Cardiac muscle cell (in vitro differentiated cells and primary cell): ENCODE measurements at regions not wholly inside any gene's neighbourhood (a gene's known extent, or its start where the extent isn't known, plus 50 kb on each side); places are given as distances from the start of the nearest gene placed in this dataset.

Experiments used
- DNase-seq, 2 donors: peaks; one replicate each; pipeline versions ENCODE4 v3.0.0 to v3.0.0-alpha.2; 2010 to 2017; ENCODE audit warnings: low read depth in 1 of 2, low spot score in 1 of 2
- H3K27ac ChIP-seq: fragments of 200-600 bp; sonication (generic); 2 replicates; pipeline ENCODE4 v1.5.1; 2016
- H3K27me3 ChIP-seq: fragments of 200-600 bp; sonication (generic); 2 replicates; pipeline ENCODE4 v1.6.0; 2016; ENCODE audit warnings: control low read depth
- H3K36me3 ChIP-seq: fragments of 200-600 bp; sonication (generic); 2 replicates; pipeline ENCODE4 v1.5.1; 2016; ENCODE audit warnings: control low read depth
- H3K4me1 ChIP-seq: fragments of 200-600 bp; sonication (generic); 2 replicates; pipeline ENCODE4 v1.8.1; 2017; ENCODE audit warnings: low read depth, mild to moderate bottlenecking, mixed run types
- H3K4me3 ChIP-seq: fragments of 200-600 bp; sonication (generic); 2 replicates; pipeline ENCODE4 v1.5.1; 2016; ENCODE audit warnings: mild to moderate bottlenecking
- H3K9me3 ChIP-seq: fragments of 200-600 bp; sonication (generic); 2 replicates; pipeline ENCODE4 v1.5.1; 2017; ENCODE audit warnings: low read depth, mild to moderate bottlenecking, control low read depth
- TF ChIP-seq, protein P1 (sequence below): IDR thresholded peaks from 2 replicates; pipeline ENCODE4 v1.5.1; 2012; ENCODE audit warnings: low read depth, mild to moderate bottlenecking, low read length

- DNase-seq, result no peak
- TF ChIP-seq, protein P1, sequence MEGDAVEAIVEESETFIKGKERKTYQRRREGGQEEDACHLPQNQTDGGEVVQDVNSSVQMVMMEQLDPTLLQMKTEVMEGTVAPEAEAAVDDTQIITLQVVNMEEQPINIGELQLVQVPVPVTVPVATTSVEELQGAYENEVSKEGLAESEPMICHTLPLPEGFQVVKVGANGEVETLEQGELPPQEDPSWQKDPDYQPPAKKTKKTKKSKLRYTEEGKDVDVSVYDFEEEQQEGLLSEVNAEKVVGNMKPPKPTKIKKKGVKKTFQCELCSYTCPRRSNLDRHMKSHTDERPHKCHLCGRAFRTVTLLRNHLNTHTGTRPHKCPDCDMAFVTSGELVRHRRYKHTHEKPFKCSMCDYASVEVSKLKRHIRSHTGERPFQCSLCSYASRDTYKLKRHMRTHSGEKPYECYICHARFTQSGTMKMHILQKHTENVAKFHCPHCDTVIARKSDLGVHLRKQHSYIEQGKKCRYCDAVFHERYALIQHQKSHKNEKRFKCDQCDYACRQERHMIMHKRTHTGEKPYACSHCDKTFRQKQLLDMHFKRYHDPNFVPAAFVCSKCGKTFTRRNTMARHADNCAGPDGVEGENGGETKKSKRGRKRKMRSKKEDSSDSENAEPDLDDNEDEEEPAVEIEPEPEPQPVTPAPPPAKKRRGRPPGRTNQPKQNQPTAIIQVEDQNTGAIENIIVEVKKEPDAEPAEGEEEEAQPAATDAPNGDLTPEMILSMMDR, result no peak
- Histone ChIP-seq H3K4me3 (no peak overlapping the region), H3K27ac (no peak overlapping the region), H3K27me3 (no peaks in the 10 kb centered on the region), H3K4me1 (no peaks in the 10 kb centered on the region), H3K36me3 (no peaks in the 10 kb centered on the region), H3K9me3 (no peaks in the 10 kb centered on the region)
Measured at GRCh38 chr3:5651351-5651750, 463.8 kb downstream of the EDEM1 start.

GRCh38 chr3:5653426-5654143, 466.1 kb downstream of the EDEM1 start:
- no peak overlapping the region for H3K4me3 ChIP-seq
- H3K4me1 ChIP-seq, result no peaks in the 10 kb centered on the region
- no peaks in the 10 kb centered on the region for H3K27me3 ChIP-seq
- H3K36me3 ChIP-seq, result no peaks in the 10 kb centered on the region
- DNase-seq, result no peak
- H3K27ac ChIP-seq, result no peak overlapping the region
- no peaks in the 10 kb centered on the region for H3K9me3 ChIP-seq
- TF ChIP-seq, protein P1, result no peak

DNA sequence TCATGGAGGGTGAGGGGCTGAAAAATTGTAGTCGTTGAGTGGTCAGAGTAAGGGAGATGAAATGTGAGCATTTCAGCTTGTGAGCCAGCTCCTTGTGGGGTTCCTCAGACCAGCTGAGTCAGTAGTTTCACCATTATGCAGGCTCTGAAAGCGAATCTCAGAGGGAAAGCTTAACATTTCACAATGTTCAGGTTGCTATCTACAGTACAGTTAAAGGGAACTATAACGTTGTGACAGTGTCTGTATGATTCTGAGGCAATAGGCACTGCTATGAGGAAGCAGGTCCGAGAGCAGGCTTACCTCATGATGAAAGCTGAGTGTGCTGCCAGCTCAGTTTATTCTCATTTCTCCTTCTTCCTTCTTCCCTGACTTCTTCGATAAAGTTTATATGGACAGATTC, 469.6 kb downstream of the EDEM1 start:
- Histone ChIP-seq H3K9me3 (no peaks in the 10 kb centered on the region), H3K27me3 (no peaks in the 10 kb centered on the region), H3K4me3 (no peak overlapping the region), H3K4me1 (no peaks in the 10 kb centered on the region), H3K36me3 (no peaks in the 10 kb centered on the region), H3K27ac (no peak overlapping the region)
- no peak for DNase-seq
- TF ChIP-seq, protein P1, result no peak

GRCh38 chr3:5663601-5664000, 476.1 kb downstream of the EDEM1 start:
- Histone ChIP-seq H3K27ac (no peak overlapping the region), H3K4me1 (no peaks in the 10 kb centered on the region), H3K27me3 (no peaks in the 10 kb centered on the region), H3K4me3 (no peak overlapping the region), H3K9me3 (no peaks in the 10 kb centered on the region), H3K36me3 (no peaks in the 10 kb centered on the region)
- DNase-seq, result no peak
- TF ChIP-seq, protein P1, result no peak

DNA sequence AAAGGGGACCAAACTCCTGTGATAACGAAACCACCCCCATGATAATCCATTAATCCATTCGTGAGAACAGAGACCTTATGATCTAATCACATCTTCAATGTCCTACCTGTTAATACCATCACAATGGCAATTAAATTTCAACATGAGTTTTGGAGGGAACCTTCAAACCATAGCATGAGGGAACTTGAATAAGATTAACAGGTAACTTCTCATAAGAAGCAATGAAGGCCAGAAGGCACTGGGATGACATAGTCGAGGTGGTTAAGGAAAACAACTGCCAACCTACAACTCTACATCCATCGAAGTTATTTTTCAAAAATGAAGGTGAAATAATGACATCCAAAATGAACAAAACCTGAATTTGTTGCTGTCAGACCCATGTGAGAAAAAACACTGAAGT, 478.9 kb downstream of the EDEM1 start:
- no peaks in the 10 kb centered on the region for H3K4me1 ChIP-seq
- TF ChIP-seq, protein P1, result no peak
- H3K4me3 ChIP-seq, result no peak overlapping the region

More for the DNA sequence above, 478.9 kb downstream of the EDEM1 start:
- no peak overlapping the region for H3K27ac ChIP-seq
- H3K36me3 ChIP-seq, result no peaks in the 10 kb centered on the region
- no peak for DNase-seq
- H3K27me3 ChIP-seq, result no peaks in the 10 kb centered on the region
- no peaks in the 10 kb centered on the region for H3K9me3 ChIP-seq
